ENCODE measurements at regions not wholly inside any gene's neighbourhood (a gene's known extent, or its start where the extent isn't known, plus 50 kb on each side); places are given as distances from the start of the nearest gene placed in this dataset.

DNA sequence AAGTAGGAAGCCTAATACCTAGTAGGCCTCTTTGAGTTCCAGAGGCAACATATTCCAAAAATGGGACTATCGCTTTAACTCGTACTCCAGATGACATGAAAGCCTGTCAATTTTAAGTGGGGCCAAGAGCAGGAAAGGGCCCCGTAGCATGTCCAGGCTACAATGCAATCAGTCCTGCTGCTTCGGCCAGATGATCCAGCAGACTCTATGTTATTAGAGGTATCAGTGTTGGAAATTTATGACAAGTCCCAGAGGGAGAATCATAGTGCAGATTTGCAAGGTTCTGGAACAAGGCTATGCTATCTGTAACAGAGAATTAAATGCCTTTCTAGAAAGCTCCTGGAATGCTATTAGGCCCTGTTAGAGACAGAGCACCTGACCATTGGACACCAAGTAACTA, 56.7 kb upstream of the SRP9 start:
- no peak for TF ChIP-seq POLR2AphosphoS5 (IDR thresholded peaks at IDR 0.05)
- TF ChIP-seq, protein P1, sequence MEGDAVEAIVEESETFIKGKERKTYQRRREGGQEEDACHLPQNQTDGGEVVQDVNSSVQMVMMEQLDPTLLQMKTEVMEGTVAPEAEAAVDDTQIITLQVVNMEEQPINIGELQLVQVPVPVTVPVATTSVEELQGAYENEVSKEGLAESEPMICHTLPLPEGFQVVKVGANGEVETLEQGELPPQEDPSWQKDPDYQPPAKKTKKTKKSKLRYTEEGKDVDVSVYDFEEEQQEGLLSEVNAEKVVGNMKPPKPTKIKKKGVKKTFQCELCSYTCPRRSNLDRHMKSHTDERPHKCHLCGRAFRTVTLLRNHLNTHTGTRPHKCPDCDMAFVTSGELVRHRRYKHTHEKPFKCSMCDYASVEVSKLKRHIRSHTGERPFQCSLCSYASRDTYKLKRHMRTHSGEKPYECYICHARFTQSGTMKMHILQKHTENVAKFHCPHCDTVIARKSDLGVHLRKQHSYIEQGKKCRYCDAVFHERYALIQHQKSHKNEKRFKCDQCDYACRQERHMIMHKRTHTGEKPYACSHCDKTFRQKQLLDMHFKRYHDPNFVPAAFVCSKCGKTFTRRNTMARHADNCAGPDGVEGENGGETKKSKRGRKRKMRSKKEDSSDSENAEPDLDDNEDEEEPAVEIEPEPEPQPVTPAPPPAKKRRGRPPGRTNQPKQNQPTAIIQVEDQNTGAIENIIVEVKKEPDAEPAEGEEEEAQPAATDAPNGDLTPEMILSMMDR (IDR thresholded peaks at IDR 0.05), result no peak
- no peak for TF ChIP-seq POLR2A (IDR thresholded peaks at IDR 0.05)
- TF ChIP-seq EP300 (IDR thresholded peaks at IDR 0.05), result no peak
